ENCODE measurements at regions not wholly inside any gene's neighbourhood (a gene's known extent, or its start where the extent isn't known, plus 50 kb on each side); places are given as distances from the start of the nearest gene placed in this dataset.

- no peaks in the 10 kb centered on the region for H3K27me3 Mint-ChIP-seq (ENCODE audit: low read depth)
- Histone ChIP-seq H4K91ac (ENCODE audit: insufficient read length, low read depth, low read length) (no peak overlapping the region), H3K23me2 (ENCODE audit: insufficient read length, low read depth, low read length, poor library complexity, severe bottlenecking) (no peaks in the 10 kb centered on the region), H3K79me2 (ENCODE audit: insufficient read depth, low read length) (no peaks in the 10 kb centered on the region), H3K4me2 (ENCODE audit: insufficient read depth, insufficient read length, low read length) (no peak overlapping the region), H3K27me3 (ENCODE audit: insufficient read depth, low read length) (no peaks in the 10 kb centered on the region), H3K27ac (ENCODE audit: insufficient read length, low read depth, low read length) (no peak overlapping the region), H2BK120ac (ENCODE audit: low read depth, low read length, poor library complexity, severe bottlenecking) (no peak overlapping the region), H4K8ac (replicated peaks; ENCODE audit: insufficient read length, low read depth, low read length) (no peak overlapping the region), H4K5ac (ENCODE audit: insufficient read length, low read depth, low read length) (no peak overlapping the region), H3T11ph (ENCODE audit: low read length) (no peak overlapping the region), H2AFZ (ENCODE audit: low read length) (no peak overlapping the region), H3K4me1 (ENCODE audit: insufficient read depth, low read length) (no peaks in the 10 kb centered on the region), H3K56ac (ENCODE audit: insufficient read length, low read depth, low read length) (no peak overlapping the region), H3K79me1 (ENCODE audit: insufficient read depth, low read depth, low read length, poor library complexity, severe bottlenecking) (no peaks in the 10 kb centered on the region), H2BK12ac (ENCODE audit: insufficient read length, low read depth, low read length) (no peak overlapping the region), H3K9me3 (ENCODE audit: control insufficient read depth, low read depth, low read length) (no peaks in the 10 kb centered on the region), H3K9ac (ENCODE audit: extremely low read depth, insufficient read length, low read length) (no peak overlapping the region), H2BK20ac (ENCODE audit: low read depth, low read length, poor library complexity, severe bottlenecking) (no peak overlapping the region), H2BK15ac (ENCODE audit: low read depth, low read length) (no peak overlapping the region), H4K20me1 (ENCODE audit: control insufficient read depth, insufficient read depth, insufficient read length) (no peaks in the 10 kb centered on the region), H3K23ac (ENCODE audit: insufficient read length, low read depth, low read length) (no peak overlapping the region), H2BK5ac (ENCODE audit: insufficient read length, low read length) (no peak overlapping the region), H3K4ac (ENCODE audit: low read depth, low read length) (no peak overlapping the region), H3K18ac (ENCODE audit: insufficient read length, low read depth, low read length) (no peak overlapping the region), H2AK5ac (ENCODE audit: insufficient read length, low read length) (no peak overlapping the region), H3K14ac (ENCODE audit: insufficient read depth, low read length) (no peak overlapping the region)
- H3K27ac Mint-ChIP-seq, result no peak overlapping the region
- H3K36me3 Mint-ChIP-seq (ENCODE audit: insufficient read depth in 1 of 3, low read depth in 3 of 3), result no peaks in the 10 kb centered on the region
- no peaks in the 10 kb centered on the region for H3K9me3 Mint-ChIP-seq
- H3K4me3 Mint-ChIP-seq, result no peak overlapping the region
- no peaks in the 10 kb centered on the region for H3K4me1 Mint-ChIP-seq
- no CpG with 5 or more reads among the region's 1 CpG for whole genome bisulfite sequencing (ENCODE audit: extremely low coverage, insufficient read length, low lambda C conversion rate)
- DNase-seq, result no peak
- TF ChIP-seq, protein P1, sequence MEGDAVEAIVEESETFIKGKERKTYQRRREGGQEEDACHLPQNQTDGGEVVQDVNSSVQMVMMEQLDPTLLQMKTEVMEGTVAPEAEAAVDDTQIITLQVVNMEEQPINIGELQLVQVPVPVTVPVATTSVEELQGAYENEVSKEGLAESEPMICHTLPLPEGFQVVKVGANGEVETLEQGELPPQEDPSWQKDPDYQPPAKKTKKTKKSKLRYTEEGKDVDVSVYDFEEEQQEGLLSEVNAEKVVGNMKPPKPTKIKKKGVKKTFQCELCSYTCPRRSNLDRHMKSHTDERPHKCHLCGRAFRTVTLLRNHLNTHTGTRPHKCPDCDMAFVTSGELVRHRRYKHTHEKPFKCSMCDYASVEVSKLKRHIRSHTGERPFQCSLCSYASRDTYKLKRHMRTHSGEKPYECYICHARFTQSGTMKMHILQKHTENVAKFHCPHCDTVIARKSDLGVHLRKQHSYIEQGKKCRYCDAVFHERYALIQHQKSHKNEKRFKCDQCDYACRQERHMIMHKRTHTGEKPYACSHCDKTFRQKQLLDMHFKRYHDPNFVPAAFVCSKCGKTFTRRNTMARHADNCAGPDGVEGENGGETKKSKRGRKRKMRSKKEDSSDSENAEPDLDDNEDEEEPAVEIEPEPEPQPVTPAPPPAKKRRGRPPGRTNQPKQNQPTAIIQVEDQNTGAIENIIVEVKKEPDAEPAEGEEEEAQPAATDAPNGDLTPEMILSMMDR (conservative IDR thresholded peaks at IDR 0.05), result no peak
Observed at GRCh38 chr6:48584846-48585245, 473.8 kb upstream of the PTCHD4 start.

Measured in H9 (cell line).